GM12878 (cell line): ENCODE measurements at regions not wholly inside any gene's neighbourhood (a gene's known extent, or its start where the extent isn't known, plus 50 kb on each side); places are given as distances from the start of the nearest gene placed in this dataset.

Experiments
- BACH1 ChIP-seq: fragments of 450-650 bp; IDR thresholded peaks from 2 replicates; pipeline ENCODE4 v1.6.1; 2017; ENCODE audit warnings: mild to moderate bottlenecking, borderline replicate concordance
- PML ChIP-seq: IDR thresholded peaks from 2 replicates; pipeline ENCODE4 v1.6.1; 2012; ENCODE audit warnings: low read length, inconsistent platforms
- RBBP5 ChIP-seq: fragments of 200-600 bp; sonication (generic); conservative IDR thresholded peaks from 2 replicates; pipeline ENCODE4 v1.6.1; 2016
- SUZ12 ChIP-seq: fragments of 200-600 bp; sonication (generic); IDR thresholded peaks from one replicate; pipeline ENCODE4 v1.6.1; 2018; ENCODE audit warnings: antibody characterized with exemption, mild to moderate bottlenecking; ENCODE audit not compliant: unreplicated experiment
- ZNF207 ChIP-seq: fragments of 450-650 bp; IDR thresholded peaks from 2 replicates; pipeline ENCODE4 v1.6.1; 2014; ENCODE audit warnings: antibody characterized with exemption, mild to moderate bottlenecking, borderline replicate concordance
- TF ChIP-seq, protein P1 (sequence below): IDR thresholded peaks from 2 replicates; pipeline ENCODE4 v1.6.1; 2012; ENCODE audit warnings: mild to moderate bottlenecking, low read depth, low read length
- TF ChIP-seq, protein P2 (sequence below): fragments of 450-650 bp; formaldehyde crosslinking; IDR thresholded peaks from 2 replicates; pipeline ENCODE4 v1.5.0; 2022; ENCODE audit warnings: mild to moderate bottlenecking, missing genetic modification characterization
- TF ChIP-seq, protein P3 (sequence below): fragments of 450-650 bp; IDR thresholded peaks from 2 replicates; pipeline ENCODE4 v1.6.1; 2016; ENCODE audit warnings: mild to moderate bottlenecking, moderate library complexity, borderline replicate concordance

DNA sequence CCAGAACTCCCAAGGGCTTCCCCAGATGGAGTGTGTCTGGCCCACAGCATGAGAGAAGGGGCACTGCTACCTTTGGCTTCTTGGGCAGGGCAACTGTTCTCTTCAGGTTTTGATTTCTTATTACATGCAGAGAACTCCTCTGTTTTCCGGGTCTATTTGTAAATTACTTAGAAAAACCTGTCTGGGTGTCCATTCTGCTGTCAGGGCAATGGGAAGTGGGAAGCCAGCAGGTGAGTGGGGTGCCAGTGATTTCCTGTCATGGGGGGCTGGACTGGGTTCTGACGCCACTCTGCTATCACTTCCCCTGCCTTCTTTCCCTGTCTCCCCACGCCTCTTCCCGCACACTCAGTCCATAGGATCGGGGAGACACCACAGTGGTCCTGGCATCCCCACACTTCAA lies 58.0 kb upstream of the LGALSL start (continued):
- TF ChIP-seq, protein P1, sequence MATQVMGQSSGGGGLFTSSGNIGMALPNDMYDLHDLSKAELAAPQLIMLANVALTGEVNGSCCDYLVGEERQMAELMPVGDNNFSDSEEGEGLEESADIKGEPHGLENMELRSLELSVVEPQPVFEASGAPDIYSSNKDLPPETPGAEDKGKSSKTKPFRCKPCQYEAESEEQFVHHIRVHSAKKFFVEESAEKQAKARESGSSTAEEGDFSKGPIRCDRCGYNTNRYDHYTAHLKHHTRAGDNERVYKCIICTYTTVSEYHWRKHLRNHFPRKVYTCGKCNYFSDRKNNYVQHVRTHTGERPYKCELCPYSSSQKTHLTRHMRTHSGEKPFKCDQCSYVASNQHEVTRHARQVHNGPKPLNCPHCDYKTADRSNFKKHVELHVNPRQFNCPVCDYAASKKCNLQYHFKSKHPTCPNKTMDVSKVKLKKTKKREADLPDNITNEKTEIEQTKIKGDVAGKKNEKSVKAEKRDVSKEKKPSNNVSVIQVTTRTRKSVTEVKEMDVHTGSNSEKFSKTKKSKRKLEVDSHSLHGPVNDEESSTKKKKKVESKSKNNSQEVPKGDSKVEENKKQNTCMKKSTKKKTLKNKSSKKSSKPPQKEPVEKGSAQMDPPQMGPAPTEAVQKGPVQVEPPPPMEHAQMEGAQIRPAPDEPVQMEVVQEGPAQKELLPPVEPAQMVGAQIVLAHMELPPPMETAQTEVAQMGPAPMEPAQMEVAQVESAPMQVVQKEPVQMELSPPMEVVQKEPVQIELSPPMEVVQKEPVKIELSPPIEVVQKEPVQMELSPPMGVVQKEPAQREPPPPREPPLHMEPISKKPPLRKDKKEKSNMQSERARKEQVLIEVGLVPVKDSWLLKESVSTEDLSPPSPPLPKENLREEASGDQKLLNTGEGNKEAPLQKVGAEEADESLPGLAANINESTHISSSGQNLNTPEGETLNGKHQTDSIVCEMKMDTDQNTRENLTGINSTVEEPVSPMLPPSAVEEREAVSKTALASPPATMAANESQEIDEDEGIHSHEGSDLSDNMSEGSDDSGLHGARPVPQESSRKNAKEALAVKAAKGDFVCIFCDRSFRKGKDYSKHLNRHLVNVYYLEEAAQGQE, result no peak
- TF ChIP-seq, protein P2, sequence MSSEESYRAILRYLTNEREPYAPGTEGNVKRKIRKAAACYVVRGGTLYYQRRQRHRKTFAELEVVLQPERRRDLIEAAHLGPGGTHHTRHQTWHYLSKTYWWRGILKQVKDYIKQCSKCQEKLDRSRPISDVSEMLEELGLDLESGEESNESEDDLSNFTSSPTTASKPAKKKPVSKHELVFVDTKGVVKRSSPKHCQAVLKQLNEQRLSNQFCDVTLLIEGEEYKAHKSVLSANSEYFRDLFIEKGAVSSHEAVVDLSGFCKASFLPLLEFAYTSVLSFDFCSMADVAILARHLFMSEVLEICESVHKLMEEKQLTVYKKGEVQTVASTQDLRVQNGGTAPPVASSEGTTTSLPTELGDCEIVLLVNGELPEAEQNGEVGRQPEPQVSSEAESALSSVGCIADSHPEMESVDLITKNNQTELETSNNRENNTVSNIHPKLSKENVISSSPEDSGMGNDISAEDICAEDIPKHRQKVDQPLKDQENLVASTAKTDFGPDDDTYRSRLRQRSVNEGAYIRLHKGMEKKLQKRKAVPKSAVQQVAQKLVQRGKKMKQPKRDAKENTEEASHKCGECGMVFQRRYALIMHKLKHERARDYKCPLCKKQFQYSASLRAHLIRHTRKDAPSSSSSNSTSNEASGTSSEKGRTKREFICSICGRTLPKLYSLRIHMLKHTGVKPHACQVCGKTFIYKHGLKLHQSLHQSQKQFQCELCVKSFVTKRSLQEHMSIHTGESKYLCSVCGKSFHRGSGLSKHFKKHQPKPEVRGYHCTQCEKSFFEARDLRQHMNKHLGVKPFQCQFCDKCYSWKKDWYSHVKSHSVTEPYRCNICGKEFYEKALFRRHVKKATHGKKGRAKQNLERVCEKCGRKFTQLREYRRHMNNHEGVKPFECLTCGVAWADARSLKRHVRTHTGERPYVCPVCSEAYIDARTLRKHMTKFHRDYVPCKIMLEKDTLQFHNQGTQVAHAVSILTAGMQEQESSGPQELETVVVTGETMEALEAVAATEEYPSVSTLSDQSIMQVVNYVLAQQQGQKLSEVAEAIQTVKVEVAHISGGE (CRISPR knock-in tag), result no peak
- TF ChIP-seq PML, result no peak
- TF ChIP-seq, protein P3, sequence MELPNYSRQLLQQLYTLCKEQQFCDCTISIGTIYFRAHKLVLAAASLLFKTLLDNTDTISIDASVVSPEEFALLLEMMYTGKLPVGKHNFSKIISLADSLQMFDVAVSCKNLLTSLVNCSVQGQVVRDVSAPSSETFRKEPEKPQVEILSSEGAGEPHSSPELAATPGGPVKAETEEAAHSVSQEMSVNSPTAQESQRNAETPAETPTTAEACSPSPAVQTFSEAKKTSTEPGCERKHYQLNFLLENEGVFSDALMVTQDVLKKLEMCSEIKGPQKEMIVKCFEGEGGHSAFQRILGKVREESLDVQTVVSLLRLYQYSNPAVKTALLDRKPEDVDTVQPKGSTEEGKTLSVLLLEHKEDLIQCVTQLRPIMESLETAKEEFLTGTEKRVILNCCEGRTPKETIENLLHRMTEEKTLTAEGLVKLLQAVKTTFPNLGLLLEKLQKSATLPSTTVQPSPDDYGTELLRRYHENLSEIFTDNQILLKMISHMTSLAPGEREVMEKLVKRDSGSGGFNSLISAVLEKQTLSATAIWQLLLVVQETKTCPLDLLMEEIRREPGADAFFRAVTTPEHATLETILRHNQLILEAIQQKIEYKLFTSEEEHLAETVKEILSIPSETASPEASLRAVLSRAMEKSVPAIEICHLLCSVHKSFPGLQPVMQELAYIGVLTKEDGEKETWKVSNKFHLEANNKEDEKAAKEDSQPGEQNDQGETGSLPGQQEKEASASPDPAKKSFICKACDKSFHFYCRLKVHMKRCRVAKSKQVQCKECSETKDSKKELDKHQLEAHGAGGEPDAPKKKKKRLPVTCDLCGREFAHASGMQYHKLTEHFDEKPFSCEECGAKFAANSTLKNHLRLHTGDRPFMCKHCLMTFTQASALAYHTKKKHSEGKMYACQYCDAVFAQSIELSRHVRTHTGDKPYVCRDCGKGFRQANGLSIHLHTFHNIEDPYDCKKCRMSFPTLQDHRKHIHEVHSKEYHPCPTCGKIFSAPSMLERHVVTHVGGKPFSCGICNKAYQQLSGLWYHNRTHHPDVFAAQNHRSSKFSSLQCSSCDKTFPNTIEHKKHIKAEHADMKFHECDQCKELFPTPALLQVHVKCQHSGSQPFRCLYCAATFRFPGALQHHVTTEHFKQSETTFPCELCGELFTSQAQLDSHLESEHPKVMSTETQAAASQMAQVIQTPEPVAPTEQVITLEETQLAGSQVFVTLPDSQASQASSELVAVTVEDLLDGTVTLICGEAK, result no peak
- TF ChIP-seq RBBP5, result no peak
- no peak for TF ChIP-seq BACH1
- TF ChIP-seq ZNF207, result no peak
- TF ChIP-seq SUZ12, result no peak
- TF ChIP-seq, all 136 proteins: peak for 0
